CD8-positive, alpha-beta memory T cell (primary cell): ENCODE measurements at regions not wholly inside any gene's neighbourhood (a gene's known extent, or its start where the extent isn't known, plus 50 kb on each side); places are given as distances from the start of the nearest gene placed in this dataset.
"Not testable (repeated sequence)": the region's sequence is repeated elsewhere in the genome, so short reads cannot be mapped to it uniquely, and the experiment has no call there.

Source experiments
- CTCF ChIA-PET: fragments of 350-600 bp; sonication (Branson Sonifier 250); formaldehyde crosslinking; loops from one replicate; lab custom pipeline; 2021; ENCODE audit warnings: antibody characterized with exemption; lab: Charles Lee
- POLR2A ChIA-PET: fragments of 350-600 bp; sonication (Branson Sonifier 250); formaldehyde crosslinking; loops from one replicate; lab custom pipeline; 2021; ENCODE audit warnings: antibody characterized with exemption; lab: Charles Lee
- DNase-seq, 5 donors: peaks; one replicate each; pipeline versions ENCODE4 v3.0.0 to v3.0.0-alpha.2; 2020 to 2022; ENCODE audit warnings: mixed read lengths in 1 of 5
- H3K27ac ChIP-seq: one replicate; pipeline ENCODE4 v1.7.0; 2013; ENCODE audit warnings: low read depth, mild to moderate bottlenecking, low read length, moderate library complexity
- H3K27me3 ChIP-seq: 2 replicates; pipeline ENCODE4 v1.7.0; 2013; ENCODE audit warnings: low read length, mild to moderate bottlenecking; ENCODE audit not compliant: insufficient read depth, poor library complexity, severe bottlenecking
- H3K36me3 ChIP-seq: 2 replicates; pipeline ENCODE4 v1.7.0; 2013; ENCODE audit warnings: mild to moderate bottlenecking, low read length, moderate library complexity; ENCODE audit not compliant: insufficient read depth
- H3K4me1 ChIP-seq: 2 replicates; pipeline ENCODE4 v1.7.0; 2013; ENCODE audit warnings: mild to moderate bottlenecking, low read length, moderate library complexity; ENCODE audit not compliant: insufficient read depth
- H3K4me3 ChIP-seq: 2 replicates; pipeline ENCODE4 v1.7.0; 2013; ENCODE audit warnings: mild to moderate bottlenecking, low read length
- H3K9me3 ChIP-seq: 2 replicates; pipeline ENCODE4 v1.7.0; 2013; ENCODE audit warnings: mild to moderate bottlenecking, low read length
- H3K27ac Mint-ChIP-seq, 8 donors: one replicate each; pipeline ENCODE4 v1.8.0; 2020 to 2021; ENCODE audit warnings: mixed read lengths in 8 of 8, mild to moderate bottlenecking in 6 of 8, inconsistent platforms in 3 of 8, moderate library complexity in 3 of 8
- H3K27me3 Mint-ChIP-seq, 2 donors: one replicate each; pipeline ENCODE4 v1.8.0; 2020 to 2021; ENCODE audit warnings: mixed read lengths in 2 of 2, mild to moderate bottlenecking in 1 of 2, moderate library complexity in 1 of 2
- H3K36me3 Mint-ChIP-seq, 3 donors: one replicate each; pipeline ENCODE4 v1.8.0; 2020 to 2021; ENCODE audit warnings: mixed read lengths in 3 of 3, inconsistent platforms in 1 of 3, mild to moderate bottlenecking in 1 of 3
- H3K4me1 Mint-ChIP-seq, 3 donors: one replicate each; pipeline ENCODE4 v1.8.0; 2020 to 2021; ENCODE audit warnings: mixed read lengths in 3 of 3, inconsistent platforms in 1 of 3, mild to moderate bottlenecking in 1 of 3
- H3K4me3 Mint-ChIP-seq, 7 donors: one replicate each; pipeline ENCODE4 v1.8.0; 2020 to 2021; ENCODE audit warnings: mixed read lengths in 7 of 7, mild to moderate bottlenecking in 6 of 7, moderate library complexity in 4 of 7, inconsistent platforms in 2 of 7
- H3K9me3 Mint-ChIP-seq, 5 donors: one replicate each; pipeline ENCODE4 v1.8.0; 2020 to 2022; ENCODE audit warnings: mixed read lengths in 5 of 5, mild to moderate bottlenecking in 3 of 5, moderate library complexity in 2 of 5, inconsistent platforms in 1 of 5

GRCh38 chr1:98113811-98114210, 193.0 kb upstream of the DPYD start:
- H3K4me1 ChIP-seq: no peaks in the 10 kb centered on the region
- no peak for DNase-seq
- Mint-ChIP-seq H3K4me3 (no peak overlapping the region), H3K27ac (no peak overlapping the region), H3K4me1 (no peaks in the 10 kb centered on the region), H3K9me3 (peaks cover 0 to 3% (median 0%) of the 10 kb centered on the region in 5 donors), H3K36me3 (no peaks in the 10 kb centered on the region), H3K27me3 (peaks cover 4 to 12% of the 10 kb centered on the region in 2 donors)
- no peaks in the 10 kb centered on the region for H3K36me3 ChIP-seq
- CTCF ChIA-PET: no interaction called here
- POLR2A ChIA-PET: no interaction called here
- no peak overlapping the region for H3K4me3 ChIP-seq
- H3K27ac ChIP-seq: no peak overlapping the region
- no peaks in the 10 kb centered on the region for H3K9me3 ChIP-seq
- H3K27me3 ChIP-seq: no peaks in the 10 kb centered on the region

- CTCF ChIA-PET: no interaction called here
- no peaks in the 10 kb centered on the region for H3K4me1 Mint-ChIP-seq
- no peaks in the 10 kb centered on the region for H3K36me3 ChIP-seq
These were observed 191.8 kb upstream of the DPYD start for GRCh38 chr1:98112626-98113025.

GRCh38 chr1:98110674-98111073, 189.8 kb upstream of the DPYD start:
- H3K4me1 Mint-ChIP-seq: no peaks in the 10 kb centered on the region
- peaks cover 0 to 10% of the 10 kb centered on the region in 2 donors for H3K27me3 Mint-ChIP-seq
- Histone ChIP-seq H3K27me3 (no peaks in the 10 kb centered on the region), H3K9me3 (peaks cover 12% of the 10 kb centered on the region), H3K36me3 (no peaks in the 10 kb centered on the region), H3K4me3 (no peak overlapping the region), H3K27ac (no peak overlapping the region), H3K4me1 (no peaks in the 10 kb centered on the region)
- peaks cover 0 to 5% (median 2%) of the 10 kb centered on the region in 3 donors for H3K36me3 Mint-ChIP-seq
- peaks cover 0 to 23% (median 20%) of the 10 kb centered on the region in 5 donors for H3K9me3 Mint-ChIP-seq
- ChIA-PET CTCF (no interaction called here), POLR2A (no interaction called here)
- no peak for DNase-seq
- H3K4me3 Mint-ChIP-seq: no peak overlapping the region
- no peak overlapping the region for H3K27ac Mint-ChIP-seq

More at GRCh38 chr1:98112626-98113025, 191.8 kb upstream of the DPYD start:
- Mint-ChIP-seq H3K9me3 (peaks cover 0 to 12% (median 9%) of the 10 kb centered on the region in 5 donors), H3K36me3 (peaks cover 0 to 5% (median 2%) of the 10 kb centered on the region in 3 donors), H3K4me3 (no peak overlapping the region), H3K27me3 (peaks cover 4 to 10% of the 10 kb centered on the region in 2 donors), H3K27ac (no peak overlapping the region)
- POLR2A ChIA-PET: no interaction called here
- no peak overlapping the region for H3K27ac ChIP-seq
- H3K4me1 ChIP-seq: no peaks in the 10 kb centered on the region
- no peaks in the 10 kb centered on the region for H3K27me3 ChIP-seq
- no peak overlapping the region for H3K4me3 ChIP-seq
- H3K9me3 ChIP-seq: peaks cover 5% of the 10 kb centered on the region
- DNase-seq: no peak

- POLR2A ChIA-PET, H3K4me1 ChIP-seq, H3K27me3 Mint-ChIP-seq, H3K36me3 Mint-ChIP-seq, H3K27ac Mint-ChIP-seq, H3K27ac ChIP-seq, CTCF ChIA-PET, H3K4me1 Mint-ChIP-seq, DNase-seq, H3K36me3 ChIP-seq, H3K4me3 ChIP-seq, H3K27me3 ChIP-seq, H3K4me3 Mint-ChIP-seq: not testable (repeated sequence)
- peaks cover 0 to 23% (median 20%) of the 10 kb centered on the region in 5 donors for H3K9me3 Mint-ChIP-seq
- H3K9me3 ChIP-seq: peaks cover 12% of the 10 kb centered on the region
These were observed 187.5 kb upstream of the DPYD start for GRCh38 chr1:98108378-98108777.

GRCh38 chr1:98107256-98107655, 186.4 kb upstream of the DPYD start:
- POLR2A ChIA-PET: no interaction called here
- peaks cover 0 to 6% of the 10 kb centered on the region in 2 donors for H3K27me3 Mint-ChIP-seq

GRCh38 chr1:98104289-98104688, 183.5 kb upstream of the DPYD start:
- Histone ChIP-seq H3K4me1 (no peaks in the 10 kb centered on the region), H3K27me3 (no peaks in the 10 kb centered on the region), H3K4me3 (no peak overlapping the region), H3K27ac (no peak overlapping the region), H3K9me3 (peaks cover 12% of the 10 kb centered on the region), H3K36me3 (no peaks in the 10 kb centered on the region)
- H3K4me3 Mint-ChIP-seq: no peak overlapping the region
- H3K27ac Mint-ChIP-seq: no peak overlapping the region
- ChIA-PET POLR2A (no interaction called here), CTCF (no interaction called here)
- no peaks in the 10 kb centered on the region for H3K27me3 Mint-ChIP-seq
- H3K9me3 Mint-ChIP-seq: peaks cover 0 to 23% (median 20%) of the 10 kb centered on the region in 5 donors
- no peaks in the 10 kb centered on the region for H3K4me1 Mint-ChIP-seq
- H3K36me3 Mint-ChIP-seq: peaks cover 0 to 5% (median 2%) of the 10 kb centered on the region in 3 donors
- no peak for DNase-seq

More at GRCh38 chr1:98107256-98107655, 186.4 kb upstream of the DPYD start:
- no peaks in the 10 kb centered on the region for H3K4me1 ChIP-seq
- H3K4me3 Mint-ChIP-seq: no peak overlapping the region
- DNase-seq: no peak
- H3K9me3 ChIP-seq: peaks cover 12% of the 10 kb centered on the region
- peaks cover 0 to 23% (median 20%) of the 10 kb centered on the region in 5 donors for H3K9me3 Mint-ChIP-seq
- H3K27ac Mint-ChIP-seq: no peak overlapping the region
- no peak overlapping the region for H3K27ac ChIP-seq
- no peaks in the 10 kb centered on the region for H3K4me1 Mint-ChIP-seq
- H3K4me3 ChIP-seq: no peak overlapping the region
- CTCF ChIA-PET: no interaction called here
- peaks cover 0 to 5% (median 2%) of the 10 kb centered on the region in 3 donors for H3K36me3 Mint-ChIP-seq
- no peaks in the 10 kb centered on the region for H3K36me3 ChIP-seq
- no peaks in the 10 kb centered on the region for H3K27me3 ChIP-seq

- CTCF ChIA-PET: no interaction called here
- Mint-ChIP-seq H3K9me3 (peaks cover 0 to 22% (median 19%) of the 10 kb centered on the region in 5 donors), H3K4me3 (no peak overlapping the region), H3K36me3 (peaks cover 0 to 5% (median 2%) of the 10 kb centered on the region in 3 donors), H3K4me1 (no peaks in the 10 kb centered on the region), H3K27me3 (no peaks in the 10 kb centered on the region), H3K27ac (peak overlapping the region in 1 of 8 donors; percentile 47)
- no peaks in the 10 kb centered on the region for H3K4me1 ChIP-seq
- H3K36me3 ChIP-seq: no peaks in the 10 kb centered on the region
- no peaks in the 10 kb centered on the region for H3K27me3 ChIP-seq
- H3K4me3 ChIP-seq: no peak overlapping the region
- DNase-seq: no peak
- POLR2A ChIA-PET: no interaction called here
- no peak overlapping the region for H3K27ac ChIP-seq
- H3K9me3 ChIP-seq: peaks cover 12% of the 10 kb centered on the region
These were observed 182.9 kb upstream of the DPYD start for GRCh38 chr1:98103617-98104285.

- no peak overlapping the region for H3K27ac ChIP-seq
- H3K4me1 ChIP-seq: no peaks in the 10 kb centered on the region
- POLR2A ChIA-PET: no interaction called here
- peaks cover 5% of the 10 kb centered on the region for H3K9me3 ChIP-seq
- CTCF ChIA-PET: no interaction called here
- no peaks in the 10 kb centered on the region for H3K36me3 ChIP-seq
- H3K4me1 Mint-ChIP-seq: no peaks in the 10 kb centered on the region
- H3K27ac Mint-ChIP-seq: no peak overlapping the region
- no peaks in the 10 kb centered on the region for H3K27me3 ChIP-seq
- no peak overlapping the region for H3K4me3 ChIP-seq
- H3K4me3 Mint-ChIP-seq: no peak overlapping the region
- H3K27me3 Mint-ChIP-seq: peaks cover 0 to under 1% of the 10 kb centered on the region in 2 donors
- no peaks in the 10 kb centered on the region for H3K36me3 Mint-ChIP-seq
- no peak for DNase-seq
- peaks cover 0 to 12% (median 9%) of the 10 kb centered on the region in 5 donors for H3K9me3 Mint-ChIP-seq
These were observed 181.7 kb upstream of the DPYD start for GRCh38 chr1:98102345-98103030.
